ENCODE measurements at regions not wholly inside any gene's neighbourhood (a gene's known extent, or its start where the extent isn't known, plus 50 kb on each side); places are given as distances from the start of the nearest gene placed in this dataset.

- TF ChIP-seq CTCF (optimal IDR thresholded peaks at IDR 0.05 in 1 of 3, IDR thresholded peaks at IDR 0.05 in 1 of 3, conservative IDR thresholded peaks at IDR 0.05 in 1 of 3; ENCODE audit: extremely low read depth in 1 of 3, insufficient read depth in 2 of 3, low read length in 3 of 3) (no peak), EZH2 (IDR thresholded peaks at IDR 0.05; ENCODE audit: low read length) (no peak)
Observed at GRCh38 chr1:222918801-222919477, 104.1 kb downstream of the DISP1 start.

Measured in keratinocyte (primary cell).